H54 (cell line): ENCODE measurements at regions not wholly inside any gene's neighbourhood (a gene's known extent, or its start where the extent isn't known, plus 50 kb on each side); places are given as distances from the start of the nearest gene placed in this dataset.
"Not testable (repeated sequence)": the region's sequence is repeated elsewhere in the genome, so short reads cannot be mapped to it uniquely, and the experiment has no call there.

Experiments used
- DNase-seq: peaks from one replicate; pipeline ENCODE4 v3.0.0; 2011; ENCODE audit warnings: low spot score, mixed read lengths; ENCODE audit not compliant: insufficient read length
- FAIRE-seq: peaks from 3 replicates; lab custom pipeline; 2011; peaks lifted over from hg19 to GRCh38; lab: Jason Lieb, UNC
- POLR2A ChIP-seq: IDR thresholded peaks from 2 replicates; pipeline ENCODE4 v1.6.1; 2011; ENCODE audit warnings: low read depth, mild to moderate bottlenecking, low read length

DNA sequence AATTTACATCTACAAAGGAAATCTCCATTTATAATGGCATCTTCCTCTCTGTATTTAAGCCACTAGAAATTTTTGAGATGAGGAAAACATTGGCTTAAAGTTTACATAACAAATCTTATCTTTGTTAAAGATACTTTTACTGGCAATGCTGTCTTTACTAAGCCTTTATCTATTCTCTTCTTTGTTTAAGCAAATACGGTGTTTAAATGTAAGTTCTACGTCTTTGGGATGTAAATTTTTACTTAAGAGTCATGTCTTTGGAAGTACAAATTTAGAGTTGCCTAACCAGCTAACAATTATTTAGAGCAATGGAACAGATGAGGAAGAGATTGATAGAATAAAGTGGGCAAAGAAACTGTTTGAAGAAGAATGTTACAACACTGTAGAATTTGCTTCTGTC is 1024.0 kb upstream of the PCDH10 start:
- no peak for FAIRE-seq
- TF ChIP-seq POLR2A = no peak
- DNase-seq = no peak

DNA sequence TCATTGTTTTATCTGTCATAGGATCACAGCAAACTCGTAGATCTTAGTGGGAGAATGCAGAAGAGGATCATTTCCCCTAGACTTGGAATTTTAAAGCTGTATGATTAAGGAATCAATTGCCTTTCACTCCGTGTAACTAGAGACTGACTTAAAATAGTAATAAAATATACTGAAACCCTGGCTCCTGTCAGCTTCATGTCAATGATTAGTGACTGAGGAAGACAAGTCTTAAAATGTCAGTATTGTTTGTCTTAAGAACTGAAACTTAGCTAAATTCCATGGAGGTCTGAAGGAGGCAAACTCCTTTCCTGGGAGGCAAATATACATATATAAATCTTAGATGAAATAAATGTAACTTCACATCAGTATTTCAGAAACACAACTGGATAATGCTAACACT is 1016.7 kb upstream of the PCDH10 start:
- DNase-seq (no peak), FAIRE-seq (no peak)
- no peak for TF ChIP-seq POLR2A

DNA sequence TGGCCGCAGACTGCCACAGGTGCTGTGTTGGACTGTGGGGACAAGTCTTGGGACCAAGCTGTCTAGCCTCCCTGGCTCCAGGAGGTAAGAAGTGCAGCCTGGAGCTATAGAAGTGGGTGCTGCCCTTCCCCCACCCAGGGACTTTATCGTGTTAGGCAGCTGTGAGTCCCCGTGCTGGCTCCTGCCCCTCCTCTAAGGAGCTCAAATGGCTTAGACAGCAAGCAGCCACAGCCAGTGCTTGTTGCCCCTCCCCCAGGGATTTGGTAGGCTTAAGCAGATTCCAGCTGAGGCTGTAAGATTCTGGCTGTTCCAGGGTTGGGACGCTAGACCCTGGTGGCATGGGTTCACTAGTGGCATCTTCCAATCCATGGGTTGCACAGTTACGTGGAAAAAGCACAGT is 979.4 kb upstream of the PCDH10 start:
- no peak for TF ChIP-seq POLR2A
- no peak for DNase-seq

DNA sequence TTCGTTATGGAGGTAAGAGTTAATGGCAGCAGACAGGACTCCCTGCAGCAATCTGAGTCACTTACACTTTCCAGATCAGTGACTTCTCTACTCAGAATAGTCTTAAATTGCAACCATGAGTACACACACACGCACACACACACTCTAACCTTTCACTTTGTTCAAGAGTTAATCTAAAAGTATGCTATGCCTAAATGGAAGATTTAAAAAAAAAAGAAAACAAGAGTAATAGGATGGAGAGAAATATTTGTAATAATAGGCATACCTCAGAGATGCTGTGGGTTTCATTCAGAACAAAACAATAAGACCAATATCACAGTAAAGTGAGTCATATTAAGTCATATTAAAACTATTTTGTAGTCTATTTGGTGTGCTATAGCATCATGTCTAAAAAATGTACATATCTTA is 969.1 kb upstream of the PCDH10 start:
- FAIRE-seq = peak; percentile 30
- peak; percentile 5 for DNase-seq
- TF ChIP-seq POLR2A = no peak

More for the DNA sequence above, 979.4 kb upstream of the PCDH10 start:
- FAIRE-seq = no peak

DNA sequence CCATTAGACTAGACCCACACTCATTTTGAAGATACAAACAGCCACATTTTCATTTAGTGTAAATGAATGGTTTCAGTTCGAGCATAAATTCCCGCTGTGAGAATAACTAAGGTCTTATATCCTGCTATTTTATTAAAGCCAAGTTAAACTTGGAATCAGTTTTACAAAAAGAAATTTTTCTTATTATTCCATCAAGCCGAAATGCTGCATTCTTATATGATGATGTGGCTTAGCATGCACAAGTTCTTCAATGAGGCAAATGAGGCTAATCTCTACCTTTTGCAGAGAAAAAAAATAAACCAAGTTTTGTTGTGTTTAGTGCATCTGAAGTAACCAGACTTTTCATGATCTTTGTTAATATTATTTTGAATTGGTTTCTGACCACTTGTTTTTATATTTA is 953.9 kb upstream of the PCDH10 start:
- FAIRE-seq (no peak), DNase-seq (no peak)
- TF ChIP-seq POLR2A = no peak

DNA sequence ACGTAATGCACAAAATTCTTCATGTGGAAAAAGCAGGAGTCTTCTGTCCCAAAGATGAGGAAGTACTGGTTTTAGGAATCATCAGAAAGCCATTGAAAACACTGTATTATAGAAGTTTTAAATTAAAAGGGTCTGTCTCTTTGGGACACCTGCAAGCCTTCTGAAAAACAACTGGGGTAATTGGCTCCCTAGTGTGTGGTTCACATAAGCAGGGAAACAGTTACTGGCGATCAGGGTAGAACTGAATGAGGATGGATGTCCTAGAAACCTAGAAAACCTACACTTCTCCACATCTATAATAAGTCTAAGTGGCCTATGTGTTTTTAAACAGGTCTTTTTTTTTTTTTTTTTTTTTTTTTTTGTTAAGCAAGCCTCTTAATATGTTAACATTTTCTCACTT is 945.5 kb upstream of the PCDH10 start:
- no peak for FAIRE-seq
- TF ChIP-seq POLR2A = no peak
- DNase-seq = no peak

DNA sequence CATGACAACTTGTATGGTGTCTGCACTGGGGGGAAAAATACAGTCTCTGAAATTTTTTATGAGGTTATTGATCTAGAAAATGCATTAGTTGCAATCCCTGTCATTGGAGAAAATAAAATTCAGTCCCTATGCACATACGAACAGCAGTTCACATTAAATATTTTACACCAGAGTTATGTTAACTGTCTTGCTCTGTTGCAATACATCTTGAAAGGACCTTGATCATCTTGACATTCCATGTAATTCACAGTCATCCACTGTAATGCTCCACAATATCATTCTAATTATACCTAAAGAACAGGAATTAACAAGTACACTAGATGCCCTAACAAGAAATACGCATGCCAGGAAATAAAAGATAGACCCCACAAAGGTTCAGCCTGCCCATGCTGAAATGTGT is 934.6 kb upstream of the PCDH10 start:
- no peak for FAIRE-seq
- no peak for TF ChIP-seq POLR2A

DNA sequence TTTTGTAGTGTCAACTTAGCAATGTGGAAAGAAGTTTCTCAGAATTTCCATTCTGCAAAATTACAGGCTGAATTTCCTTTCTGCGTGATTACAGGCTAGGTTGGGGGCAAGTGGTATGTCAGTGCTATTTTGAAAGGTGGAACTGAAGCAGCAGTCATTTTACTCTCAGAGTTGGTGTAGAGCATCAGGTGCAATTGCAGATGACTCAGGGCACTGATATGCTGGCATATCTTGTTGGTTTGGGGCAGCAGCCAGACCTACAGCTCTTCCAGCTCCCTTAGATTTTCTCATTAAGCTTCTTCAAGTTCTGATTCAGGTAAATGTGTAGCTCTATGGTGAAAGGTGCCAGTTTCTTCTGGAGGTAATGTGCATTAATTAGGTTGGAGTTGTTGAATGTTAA is 930.7 kb upstream of the PCDH10 start:
- no peak for DNase-seq
- no peak for FAIRE-seq
- no peak for TF ChIP-seq POLR2A

More for the DNA sequence above, 934.6 kb upstream of the PCDH10 start:
- DNase-seq = no peak

DNA sequence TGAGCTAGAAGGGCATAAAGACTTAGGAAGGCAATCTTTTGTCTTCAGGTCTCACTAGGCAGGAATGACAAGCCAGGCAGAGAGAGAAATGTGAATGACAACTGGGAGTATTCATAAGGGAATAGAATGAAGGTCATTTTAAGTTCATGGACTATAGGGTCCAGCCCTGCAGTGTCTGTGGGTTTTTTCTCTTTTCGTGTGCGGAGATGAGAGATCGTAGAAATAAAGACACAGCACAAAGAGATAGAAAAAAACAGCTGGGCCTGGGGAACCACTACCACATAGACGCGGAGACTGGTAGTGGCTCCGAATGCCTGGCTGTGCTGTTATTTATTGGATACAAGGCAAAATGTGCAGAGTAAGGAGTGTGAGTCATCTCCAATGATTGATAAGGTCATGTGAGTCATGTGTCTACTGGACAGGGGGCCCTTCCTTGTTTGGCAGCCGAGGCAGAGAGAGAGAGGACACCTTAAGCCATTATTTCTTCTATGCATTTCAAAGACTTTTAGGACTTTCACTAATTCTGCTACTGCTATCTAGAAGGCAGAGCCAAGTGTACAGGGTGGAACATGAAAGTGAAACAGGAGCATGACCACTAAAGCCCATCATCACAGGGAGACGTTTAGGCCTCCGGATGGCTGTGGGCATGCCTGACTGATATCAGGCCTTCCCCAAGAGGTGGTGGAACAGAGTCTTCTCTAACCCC is 921.8 kb upstream of the PCDH10 start:
- FAIRE-seq (peak; percentile 48), DNase-seq (no peak)
- TF ChIP-seq POLR2A = no peak

DNA sequence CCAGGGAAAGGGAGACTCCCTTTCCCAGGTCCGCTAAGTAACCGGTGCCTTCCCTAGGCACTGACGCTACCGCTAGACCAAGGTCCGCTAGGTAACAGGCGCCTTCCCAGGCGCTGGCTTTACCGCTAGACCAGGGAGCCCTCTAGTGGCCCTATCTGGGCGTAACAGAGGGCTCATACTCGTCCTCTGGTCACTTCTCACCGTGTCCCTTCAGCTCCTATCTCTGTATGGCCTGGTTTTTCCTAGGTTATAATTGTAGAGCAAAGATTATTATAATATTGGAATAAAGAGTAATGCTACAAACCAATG is 921.3 kb upstream of the PCDH10 start:
- not testable (repeated sequence) for FAIRE-seq, DNase-seq

DNA sequence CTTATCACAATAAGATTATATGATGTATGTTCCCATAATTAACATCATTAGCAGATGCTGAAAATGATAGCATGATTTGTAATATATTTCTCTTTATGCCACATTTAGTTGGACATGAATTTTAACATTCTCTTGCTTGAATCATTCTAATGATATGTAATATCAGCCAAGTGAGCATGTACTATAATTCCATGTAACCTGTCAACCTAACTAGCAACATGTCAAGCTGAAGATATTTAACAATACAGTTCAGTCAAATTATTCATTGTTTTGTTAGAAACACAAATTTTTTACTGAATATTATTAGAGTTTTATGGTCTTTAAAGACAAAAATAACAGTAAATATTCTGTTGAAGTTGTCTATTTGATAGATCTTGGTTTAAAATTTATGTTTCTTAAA is 920.4 kb upstream of the PCDH10 start:
- DNase-seq = no peak
- FAIRE-seq = no peak
- TF ChIP-seq POLR2A = no peak

DNA sequence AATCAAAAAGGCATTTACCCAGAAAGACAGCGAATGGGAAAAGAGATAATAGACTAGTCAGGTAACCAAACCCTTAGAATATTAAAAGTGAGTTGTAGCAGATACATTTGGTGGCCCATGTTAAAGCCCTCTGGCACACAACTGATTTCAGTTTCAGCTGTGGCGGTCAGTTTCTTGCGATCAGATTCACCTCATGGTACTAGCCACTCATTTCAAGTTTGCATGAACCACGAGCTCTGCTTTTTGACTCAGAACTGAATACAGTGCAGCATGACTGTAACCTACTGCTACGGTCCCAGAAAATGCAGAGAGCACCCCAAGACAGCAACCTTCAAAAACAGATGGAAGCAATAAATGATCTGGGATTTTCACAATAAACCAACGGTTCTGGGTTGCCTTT is 919.1 kb upstream of the PCDH10 start:
- FAIRE-seq (no peak), DNase-seq (no peak)
- TF ChIP-seq POLR2A = no peak

DNA sequence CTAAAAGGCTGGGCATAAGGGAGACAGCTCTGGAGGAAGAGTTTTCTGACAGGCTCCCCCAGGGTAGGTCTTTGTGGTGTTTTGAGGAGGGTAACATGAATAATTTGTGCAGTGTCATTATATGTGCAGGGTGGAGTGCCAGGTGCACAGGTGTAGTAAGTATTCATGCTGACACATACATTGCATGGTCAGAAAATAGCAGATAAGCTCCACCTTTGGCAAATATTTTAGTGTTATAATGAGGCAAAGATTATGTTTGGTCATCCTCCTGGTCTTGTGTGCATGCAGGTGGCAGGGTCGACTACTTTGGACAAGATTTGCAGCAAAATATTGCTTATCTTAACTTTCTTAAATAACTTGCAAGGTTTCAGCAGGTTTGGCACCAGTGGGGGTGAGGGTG is 910.4 kb upstream of the PCDH10 start:
- TF ChIP-seq POLR2A = no peak
- DNase-seq = no peak
- no peak for FAIRE-seq

DNA sequence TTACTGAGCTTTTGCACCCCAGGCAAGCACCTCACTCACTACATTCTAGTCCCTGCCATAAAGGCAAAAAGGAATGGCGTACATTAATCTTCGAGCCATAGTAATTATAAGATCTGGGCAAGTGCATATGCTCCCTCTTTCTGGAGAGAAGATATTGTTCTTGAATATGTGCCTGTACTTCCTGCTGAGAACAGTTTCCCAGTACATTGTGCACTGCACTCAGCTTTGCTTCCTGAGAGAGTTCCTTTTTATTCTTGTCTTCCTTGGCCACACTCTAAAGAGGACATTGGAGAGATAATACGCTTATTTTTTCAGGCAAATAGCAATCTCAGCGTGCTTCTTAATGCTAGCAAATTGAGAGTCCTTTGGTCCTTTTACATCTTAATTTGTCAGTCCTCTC is 909.0 kb upstream of the PCDH10 start:
- DNase-seq = no peak
- no peak for TF ChIP-seq POLR2A
- FAIRE-seq = no peak

DNA sequence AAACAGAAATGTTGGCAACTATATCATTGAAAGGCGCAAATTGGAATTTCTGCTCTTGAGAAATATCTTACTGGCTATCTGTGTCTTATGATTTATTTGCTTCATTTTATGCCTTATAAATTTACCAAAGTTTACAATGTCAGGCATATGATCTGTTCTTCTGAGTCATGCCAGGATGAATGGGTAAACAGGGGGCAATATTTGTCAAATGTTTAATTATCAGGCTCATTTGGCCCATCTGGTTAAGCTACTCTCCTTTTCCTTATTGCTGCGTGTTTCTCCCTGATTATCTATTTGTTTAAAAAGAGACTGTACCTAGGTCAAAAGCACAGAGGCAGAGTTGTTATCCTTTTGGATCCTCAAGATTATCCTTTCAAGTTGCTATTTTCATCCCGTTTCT is 903.8 kb upstream of the PCDH10 start:
- DNase-seq (no peak), FAIRE-seq (no peak)
- TF ChIP-seq POLR2A = no peak

DNA sequence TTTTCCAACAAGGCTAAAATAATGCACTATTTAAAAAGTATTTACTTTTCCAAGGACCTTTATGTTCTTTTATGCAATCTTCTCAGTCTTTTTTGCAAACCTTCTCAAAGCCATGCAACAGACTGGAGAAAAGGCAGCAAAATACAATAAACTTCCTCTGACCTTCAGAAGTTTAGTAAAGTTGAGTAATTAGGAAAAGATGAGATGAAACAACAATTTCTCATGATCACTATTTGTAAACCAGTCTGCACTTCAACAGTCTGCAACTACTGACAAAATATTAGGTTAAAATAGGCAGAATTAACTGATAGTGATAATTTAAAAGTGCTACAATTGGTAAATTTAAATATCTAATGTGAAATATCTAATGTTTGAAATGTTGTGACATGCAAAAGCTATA is 884.9 kb upstream of the PCDH10 start:
- FAIRE-seq (no peak), DNase-seq (no peak)
- no peak for TF ChIP-seq POLR2A

DNA sequence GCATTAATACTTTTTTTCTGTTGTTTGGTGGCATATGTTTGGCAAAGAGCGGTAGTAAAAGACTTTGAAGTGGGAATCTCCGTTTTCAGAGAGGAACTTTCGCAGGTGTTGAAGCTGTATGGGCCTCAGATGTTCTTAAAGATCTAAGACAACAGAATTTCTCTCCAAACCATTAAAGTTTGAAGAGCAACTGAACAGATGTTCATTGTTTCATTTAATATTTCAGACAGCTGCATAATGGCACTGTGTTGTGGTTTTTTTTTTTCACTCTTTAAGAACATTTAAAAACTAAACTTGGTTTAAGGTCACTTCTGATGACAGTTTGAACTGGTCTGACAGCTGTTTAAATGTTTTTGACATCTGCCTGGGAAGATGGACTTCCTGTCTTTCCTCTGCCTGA is 882.7 kb upstream of the PCDH10 start:
- no peak for TF ChIP-seq POLR2A
- no peak for FAIRE-seq
- no peak for DNase-seq
